AG20443 (cell line): ENCODE measurements at regions not wholly inside any gene's neighbourhood (a gene's known extent, or its start where the extent isn't known, plus 50 kb on each side); places are given as distances from the start of the nearest gene placed in this dataset.

Experiments
- DNase-seq: peaks from one replicate; pipeline ENCODE4 v3.0.0; 2012; ENCODE audit warnings: low spot score, mixed read lengths

- DNase-seq: no peak
Measured at GRCh38 chr6:21648475-21649050, 55.0 kb downstream of the SOX4 start.

GRCh38 chr6:21653323-21653722 lies 59.8 kb downstream of the SOX4 start:
- no peak for DNase-seq

GRCh38 chr6:21653905-21654304 lies 60.4 kb downstream of the SOX4 start:
- no peak for DNase-seq

- no peak for DNase-seq
Measured at GRCh38 chr6:21654361-21654760, 60.8 kb downstream of the SOX4 start.

GRCh38 chr6:21663966-21664313 lies 70.4 kb downstream of the SOX4 start:
- DNase-seq: no peak

- DNase-seq: peak; percentile 51
Measured at GRCh38 chr6:21664314-21665109, 71.0 kb downstream of the SOX4 start.

- DNase-seq: peak; percentile 39
Measured at GRCh38 chr6:21665110-21665391, 71.5 kb downstream of the SOX4 start.

- peak; percentile 13 for DNase-seq
Measured at GRCh38 chr6:21665392-21666200, 72.0 kb downstream of the SOX4 start.

GRCh38 chr6:21666201-21666691 lies 72.7 kb downstream of the SOX4 start:
- peak; percentile 35 for DNase-seq

GRCh38 chr6:21666853-21667681 lies 73.5 kb downstream of the SOX4 start:
- no peak for DNase-seq

GRCh38 chr6:21668795-21669194 lies 75.2 kb downstream of the SOX4 start:
- DNase-seq: no peak

GRCh38 chr6:21676769-21677168 lies 83.2 kb downstream of the SOX4 start:
- DNase-seq: no peak

- peak; percentile 27 for DNase-seq
Measured at GRCh38 chr6:21678990-21679389, 85.4 kb downstream of the SOX4 start.

GRCh38 chr6:21679761-21680265 lies 86.3 kb downstream of the SOX4 start:
- peak; percentile 82 for DNase-seq

GRCh38 chr6:21680611-21681010 lies 87.1 kb downstream of the SOX4 start:
- no peak for DNase-seq

GRCh38 chr6:21690489-21690888 lies 96.9 kb downstream of the SOX4 start:
- no peak for DNase-seq

- DNase-seq: no peak
Measured at GRCh38 chr6:21691685-21692346, 98.3 kb downstream of the SOX4 start.

GRCh38 chr6:21692721-21693120 lies 99.2 kb downstream of the SOX4 start:
- DNase-seq: no peak

GRCh38 chr6:21694168-21694567 lies 100.6 kb downstream of the SOX4 start:
- no peak for DNase-seq

GRCh38 chr6:21707524-21708319 lies 114.2 kb downstream of the SOX4 start:
- no peak for DNase-seq

GRCh38 chr6:21708320-21708580 lies 114.7 kb downstream of the SOX4 start:
- DNase-seq: no peak
